Omental fat pad (tissue), 3 donors: ENCODE measurements at regions not wholly inside any gene's neighbourhood (a gene's known extent, or its start where the extent isn't known, plus 50 kb on each side); places are given as distances from the start of the nearest gene placed in this dataset. TPM values are rescaled to one million over a fixed set of nuclear protein-coding genes. Genes with fewer than 3 reads are reported as not detected.

Experiments used
- ATAC-seq: fragments of 150-250 bp; one replicate; pipeline ENCODE4 v1.9.1; 2016; ENCODE audit warnings: mild to moderate bottlenecking, moderate library complexity; ENCODE audit not compliant: low FRiP score
- DNase-seq: peaks from one replicate; pipeline ENCODE4 v3.0.0-alpha.2; 2019; ENCODE audit warnings: low spot score
- CTCF ChIP-seq, 3 donors: fragments of 450-650 bp; IDR thresholded peaks; one replicate each; pipeline ENCODE4 v1.5.1; 2016 to 2017; ENCODE audit warnings: antibody characterized with exemption in 3 of 3, mild to moderate bottlenecking in 3 of 3, moderate library complexity in 2 of 3
- small RNA-seq: library from RNA; depleted of rRNA; stranded (forward); fragments of <200 nt; gene quantifications from one replicate; pipeline ENCODE3, GENCODE V24; 2016

- no peak for TF ChIP-seq CTCF (IDR thresholded peaks at IDR 0.05)
- ATAC-seq (no peak), DNase-seq (no peak)
Observed at GRCh38 chr13:25044071-25044470, 51.9 kb upstream of the PABPC3 start.

Small RNAs in the stretch of these regions (small RNA-seq; reads per million reads assigned to genes)
- not detected for gene AL590099.1
- gene LSP1P1, result not detected
